GM23338 (cell line): ENCODE measurements at regions not wholly inside any gene's neighbourhood (a gene's known extent, or its start where the extent isn't known, plus 50 kb on each side); places are given as distances from the start of the nearest gene placed in this dataset.

Experiments used
- ATAC-seq: fragments of 200-7000 bp; cut with Tn5 transposase; 3 replicates; pipeline ENCODE4 v1.9.1; 2020
- DNase-seq: peaks from one replicate; pipeline ENCODE4 v3.0.0-alpha.2; 2015; ENCODE audit warnings: low spot score
- H2AFZ ChIP-seq: fragments of 200-600 bp; sonication (generic); 2 replicates; pipeline ENCODE4 v1.8.0; 2016; ENCODE audit warnings: antibody characterized with exemption, mild to moderate bottlenecking, moderate library complexity
- H3F3A ChIP-seq: fragments of 200-600 bp; sonication (generic); replicated peaks from 2 replicates; pipeline ENCODE4 v1.8.0; 2017; ENCODE audit warnings: antibody characterized with exemption, mixed run types, low read depth
- H3K27ac ChIP-seq: fragments of 200-600 bp; sonication (generic); 2 replicates; pipeline ENCODE4 v1.6.1; 2016; ENCODE audit warnings: low read depth
- H3K27me3 ChIP-seq: fragments of 200-600 bp; sonication (generic); 2 replicates; pipeline ENCODE4 v1.8.0; 2016; ENCODE audit warnings: mild to moderate bottlenecking, mixed run types, moderate library complexity; ENCODE audit not compliant: insufficient read depth
- H3K36me3 ChIP-seq: fragments of 200-600 bp; sonication (generic); 2 replicates; pipeline ENCODE4 v1.8.0; 2016; ENCODE audit warnings: mild to moderate bottlenecking; ENCODE audit not compliant: insufficient read depth
- H3K4me1 ChIP-seq: fragments of 200-600 bp; sonication (generic); 2 replicates; pipeline ENCODE4 v1.8.0; 2016; ENCODE audit warnings: mild to moderate bottlenecking, moderate library complexity; ENCODE audit not compliant: insufficient read depth
- H3K4me2 ChIP-seq: fragments of 200-600 bp; sonication (generic); 2 replicates; pipeline ENCODE4 v1.7.1; 2017; ENCODE audit warnings: mixed run types
- H3K4me3 ChIP-seq: fragments of 200-600 bp; sonication (generic); 2 replicates; pipeline ENCODE4 v1.6.1; 2016; ENCODE audit warnings: mixed run types
- H3K79me2 ChIP-seq: fragments of 200-600 bp; sonication (generic); replicated peaks from 2 replicates; pipeline ENCODE4 v1.8.0; 2017; ENCODE audit warnings: mild to moderate bottlenecking; ENCODE audit not compliant: insufficient read depth
- H3K9me2 ChIP-seq: fragments of 200-600 bp; sonication (generic); 2 replicates; pipeline ENCODE4 v1.8.0; 2017; ENCODE audit not compliant: insufficient read depth
- H4K20me1 ChIP-seq: fragments of 200-600 bp; sonication (generic); replicated peaks from 2 replicates; pipeline ENCODE4 v1.8.0; 2017; ENCODE audit warnings: mild to moderate bottlenecking; ENCODE audit not compliant: insufficient read depth
- H3K27ac Mint-ChIP-seq: 2 replicates; pipeline ENCODE4 v1.8.0; 2020; ENCODE audit warnings: inconsistent platforms, mild to moderate bottlenecking, moderate library complexity, mixed read lengths
- H3K27me3 Mint-ChIP-seq: 3 replicates; pipeline ENCODE4 v1.8.0; 2022; ENCODE audit warnings: low read depth, mild to moderate bottlenecking, moderate library complexity, mixed read lengths, inconsistent platforms; ENCODE audit not compliant: insufficient read depth, poor library complexity
- H3K36me3 Mint-ChIP-seq: 3 replicates; pipeline ENCODE4 v1.8.0; 2021; ENCODE audit warnings: low read depth, mild to moderate bottlenecking, inconsistent platforms, moderate library complexity, mixed read lengths
- H3K4me1 Mint-ChIP-seq: 3 replicates; pipeline ENCODE4 v1.8.0; 2020; ENCODE audit warnings: mild to moderate bottlenecking, inconsistent platforms, mixed read lengths
- H3K4me3 Mint-ChIP-seq: 3 replicates; pipeline ENCODE4 v1.8.0; 2021; ENCODE audit warnings: moderate library complexity, mild to moderate bottlenecking, inconsistent platforms, mixed read lengths
- H3K9me3 Mint-ChIP-seq: 3 replicates; pipeline ENCODE4 v1.8.0; 2020; ENCODE audit warnings: moderate library complexity, mild to moderate bottlenecking, inconsistent platforms, mixed read lengths
- CREB1 ChIP-seq: fragments of 250-450 bp; sonication (Bioruptor Pico); IDR thresholded peaks from 2 replicates; pipeline ENCODE4 v1.5.0; 2020; ENCODE audit warnings: low read depth, mild to moderate bottlenecking, moderate library complexity
- EZH2 ChIP-seq: fragments of 200-600 bp; sonication (generic); IDR thresholded peaks from one replicate; pipeline ENCODE4 v1.8.0; 2017; ENCODE audit warnings: antibody characterized with exemption, mild to moderate bottlenecking, low read depth; ENCODE audit not compliant: unreplicated experiment
- EZH2phosphoT487 ChIP-seq: fragments of 200-600 bp; sonication (generic); IDR thresholded peaks from one replicate; pipeline ENCODE4 v1.8.1; 2018; ENCODE audit warnings: antibody characterized with exemption; ENCODE audit not compliant: unreplicated experiment
- JUNB ChIP-seq: IDR thresholded peaks from one replicate; pipeline ENCODE4 v1.6.1; 2016; ENCODE audit warnings: antibody characterized with exemption; ENCODE audit not compliant: unreplicated experiment
- NANOG ChIP-seq: IDR thresholded peaks from 2 replicates; pipeline ENCODE4 v1.6.1; 2016; ENCODE audit warnings: antibody characterized with exemption, borderline replicate concordance
- STAT1 ChIP-seq: IDR thresholded peaks from one replicate; pipeline ENCODE4 v1.6.1; 2016; ENCODE audit warnings: antibody characterized with exemption; ENCODE audit not compliant: unreplicated experiment
- ZNF114 ChIP-seq: fragments of 250-450 bp; sonication (Bioruptor Pico); IDR thresholded peaks from 2 replicates; pipeline ENCODE4 v1.5.0; 2020; ENCODE audit warnings: mild to moderate bottlenecking, moderate library complexity
- ZNF331 ChIP-seq: fragments of 250-450 bp; sonication (Bioruptor Pico); IDR thresholded peaks from 2 replicates; pipeline ENCODE4 v1.5.0; 2020; ENCODE audit warnings: low read depth, mild to moderate bottlenecking, moderate library complexity
- TF ChIP-seq, protein P1 (sequence below): IDR thresholded peaks from 2 replicates; pipeline ENCODE4 v1.6.1; 2016; ENCODE audit warnings: antibody characterized with exemption
- TF ChIP-seq, protein P2 (sequence below), 2 experiments: fragments of 200-600 bp in 1 of 2; sonication (generic) in 1 of 2; conservative IDR thresholded peaks; 2 replicates each; pipeline versions ENCODE4 v1.5.1 to v1.6.1; 2016 to 2017; ENCODE audit warnings: antibody characterized with exemption in 2 of 2, low read depth in 2 of 2, mild to moderate bottlenecking in 2 of 2, moderate library complexity in 1 of 2
- TF ChIP-seq, protein P3 (sequence below): fragments of 250-450 bp; sonication (Bioruptor Pico); IDR thresholded peaks from 2 replicates; pipeline ENCODE4 v1.5.0; 2020; ENCODE audit warnings: mild to moderate bottlenecking, moderate library complexity

DNA sequence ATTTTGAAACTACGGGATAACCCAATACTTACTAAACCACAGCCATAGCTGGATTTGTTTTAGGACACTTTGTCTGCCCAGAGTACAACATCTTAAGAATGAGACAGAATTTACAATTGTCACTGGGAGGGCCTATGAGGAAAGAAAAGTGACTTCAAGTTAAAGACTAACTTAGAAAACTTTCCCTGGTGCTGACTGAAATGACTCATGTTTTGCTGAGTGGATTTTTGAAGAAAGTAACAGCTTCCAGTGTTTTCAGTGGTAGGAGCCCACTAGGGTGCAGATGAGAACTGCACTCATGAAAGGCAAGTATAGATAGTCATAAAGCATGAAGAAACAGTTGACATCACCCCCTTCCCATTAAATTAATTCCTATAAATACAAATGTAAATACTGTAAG is 988.2 kb upstream of the MAP3K7 start:
- no peaks in the 10 kb centered on the region for H3K9me3 Mint-ChIP-seq
- no peak overlapping the region for H3K4me3 Mint-ChIP-seq
- TF ChIP-seq JUNB (no peak), ZNF114 (no peak), NANOG (no peak)
- TF ChIP-seq, protein P1, sequence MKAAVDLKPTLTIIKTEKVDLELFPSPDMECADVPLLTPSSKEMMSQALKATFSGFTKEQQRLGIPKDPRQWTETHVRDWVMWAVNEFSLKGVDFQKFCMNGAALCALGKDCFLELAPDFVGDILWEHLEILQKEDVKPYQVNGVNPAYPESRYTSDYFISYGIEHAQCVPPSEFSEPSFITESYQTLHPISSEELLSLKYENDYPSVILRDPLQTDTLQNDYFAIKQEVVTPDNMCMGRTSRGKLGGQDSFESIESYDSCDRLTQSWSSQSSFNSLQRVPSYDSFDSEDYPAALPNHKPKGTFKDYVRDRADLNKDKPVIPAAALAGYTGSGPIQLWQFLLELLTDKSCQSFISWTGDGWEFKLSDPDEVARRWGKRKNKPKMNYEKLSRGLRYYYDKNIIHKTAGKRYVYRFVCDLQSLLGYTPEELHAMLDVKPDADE = no peak

DNA sequence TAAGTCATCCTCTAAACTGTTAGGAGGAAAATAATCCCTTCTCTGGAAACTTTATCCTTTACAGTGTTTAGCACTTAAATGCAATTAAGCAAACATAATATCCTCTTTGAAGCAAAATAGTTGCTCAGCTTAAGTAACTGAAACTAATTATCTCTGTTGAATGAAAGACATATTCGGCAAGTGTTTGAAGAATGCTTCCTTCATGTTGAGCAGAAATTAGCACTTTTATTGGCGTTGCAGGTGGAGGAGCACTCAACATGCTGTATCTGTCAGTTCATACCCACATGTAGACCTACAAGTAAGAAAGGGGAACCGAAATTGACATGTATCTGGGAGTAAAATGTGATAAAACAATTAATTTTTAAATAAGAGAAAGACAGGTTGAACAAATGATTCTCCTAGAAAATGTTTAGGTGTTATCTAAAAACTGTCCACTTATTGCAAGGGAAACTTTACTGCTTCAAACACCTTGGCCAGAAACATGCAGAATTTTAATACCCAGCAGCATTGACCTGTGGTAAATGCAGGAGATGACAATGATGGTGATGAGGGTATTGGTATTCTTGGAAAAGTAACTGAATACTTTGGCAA is 987.0 kb upstream of the MAP3K7 start:
- no peak for TF ChIP-seq NANOG
- no peak for TF ChIP-seq ZNF331 (CRISPR knock-in tag)
- TF ChIP-seq, protein P2, sequence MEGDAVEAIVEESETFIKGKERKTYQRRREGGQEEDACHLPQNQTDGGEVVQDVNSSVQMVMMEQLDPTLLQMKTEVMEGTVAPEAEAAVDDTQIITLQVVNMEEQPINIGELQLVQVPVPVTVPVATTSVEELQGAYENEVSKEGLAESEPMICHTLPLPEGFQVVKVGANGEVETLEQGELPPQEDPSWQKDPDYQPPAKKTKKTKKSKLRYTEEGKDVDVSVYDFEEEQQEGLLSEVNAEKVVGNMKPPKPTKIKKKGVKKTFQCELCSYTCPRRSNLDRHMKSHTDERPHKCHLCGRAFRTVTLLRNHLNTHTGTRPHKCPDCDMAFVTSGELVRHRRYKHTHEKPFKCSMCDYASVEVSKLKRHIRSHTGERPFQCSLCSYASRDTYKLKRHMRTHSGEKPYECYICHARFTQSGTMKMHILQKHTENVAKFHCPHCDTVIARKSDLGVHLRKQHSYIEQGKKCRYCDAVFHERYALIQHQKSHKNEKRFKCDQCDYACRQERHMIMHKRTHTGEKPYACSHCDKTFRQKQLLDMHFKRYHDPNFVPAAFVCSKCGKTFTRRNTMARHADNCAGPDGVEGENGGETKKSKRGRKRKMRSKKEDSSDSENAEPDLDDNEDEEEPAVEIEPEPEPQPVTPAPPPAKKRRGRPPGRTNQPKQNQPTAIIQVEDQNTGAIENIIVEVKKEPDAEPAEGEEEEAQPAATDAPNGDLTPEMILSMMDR (conservative IDR thresholded peaks at IDR 0.05; ENCODE audit: low read depth in 2 of 2) = no peak
- TF ChIP-seq EZH2 = no peak
- TF ChIP-seq, protein P3, sequence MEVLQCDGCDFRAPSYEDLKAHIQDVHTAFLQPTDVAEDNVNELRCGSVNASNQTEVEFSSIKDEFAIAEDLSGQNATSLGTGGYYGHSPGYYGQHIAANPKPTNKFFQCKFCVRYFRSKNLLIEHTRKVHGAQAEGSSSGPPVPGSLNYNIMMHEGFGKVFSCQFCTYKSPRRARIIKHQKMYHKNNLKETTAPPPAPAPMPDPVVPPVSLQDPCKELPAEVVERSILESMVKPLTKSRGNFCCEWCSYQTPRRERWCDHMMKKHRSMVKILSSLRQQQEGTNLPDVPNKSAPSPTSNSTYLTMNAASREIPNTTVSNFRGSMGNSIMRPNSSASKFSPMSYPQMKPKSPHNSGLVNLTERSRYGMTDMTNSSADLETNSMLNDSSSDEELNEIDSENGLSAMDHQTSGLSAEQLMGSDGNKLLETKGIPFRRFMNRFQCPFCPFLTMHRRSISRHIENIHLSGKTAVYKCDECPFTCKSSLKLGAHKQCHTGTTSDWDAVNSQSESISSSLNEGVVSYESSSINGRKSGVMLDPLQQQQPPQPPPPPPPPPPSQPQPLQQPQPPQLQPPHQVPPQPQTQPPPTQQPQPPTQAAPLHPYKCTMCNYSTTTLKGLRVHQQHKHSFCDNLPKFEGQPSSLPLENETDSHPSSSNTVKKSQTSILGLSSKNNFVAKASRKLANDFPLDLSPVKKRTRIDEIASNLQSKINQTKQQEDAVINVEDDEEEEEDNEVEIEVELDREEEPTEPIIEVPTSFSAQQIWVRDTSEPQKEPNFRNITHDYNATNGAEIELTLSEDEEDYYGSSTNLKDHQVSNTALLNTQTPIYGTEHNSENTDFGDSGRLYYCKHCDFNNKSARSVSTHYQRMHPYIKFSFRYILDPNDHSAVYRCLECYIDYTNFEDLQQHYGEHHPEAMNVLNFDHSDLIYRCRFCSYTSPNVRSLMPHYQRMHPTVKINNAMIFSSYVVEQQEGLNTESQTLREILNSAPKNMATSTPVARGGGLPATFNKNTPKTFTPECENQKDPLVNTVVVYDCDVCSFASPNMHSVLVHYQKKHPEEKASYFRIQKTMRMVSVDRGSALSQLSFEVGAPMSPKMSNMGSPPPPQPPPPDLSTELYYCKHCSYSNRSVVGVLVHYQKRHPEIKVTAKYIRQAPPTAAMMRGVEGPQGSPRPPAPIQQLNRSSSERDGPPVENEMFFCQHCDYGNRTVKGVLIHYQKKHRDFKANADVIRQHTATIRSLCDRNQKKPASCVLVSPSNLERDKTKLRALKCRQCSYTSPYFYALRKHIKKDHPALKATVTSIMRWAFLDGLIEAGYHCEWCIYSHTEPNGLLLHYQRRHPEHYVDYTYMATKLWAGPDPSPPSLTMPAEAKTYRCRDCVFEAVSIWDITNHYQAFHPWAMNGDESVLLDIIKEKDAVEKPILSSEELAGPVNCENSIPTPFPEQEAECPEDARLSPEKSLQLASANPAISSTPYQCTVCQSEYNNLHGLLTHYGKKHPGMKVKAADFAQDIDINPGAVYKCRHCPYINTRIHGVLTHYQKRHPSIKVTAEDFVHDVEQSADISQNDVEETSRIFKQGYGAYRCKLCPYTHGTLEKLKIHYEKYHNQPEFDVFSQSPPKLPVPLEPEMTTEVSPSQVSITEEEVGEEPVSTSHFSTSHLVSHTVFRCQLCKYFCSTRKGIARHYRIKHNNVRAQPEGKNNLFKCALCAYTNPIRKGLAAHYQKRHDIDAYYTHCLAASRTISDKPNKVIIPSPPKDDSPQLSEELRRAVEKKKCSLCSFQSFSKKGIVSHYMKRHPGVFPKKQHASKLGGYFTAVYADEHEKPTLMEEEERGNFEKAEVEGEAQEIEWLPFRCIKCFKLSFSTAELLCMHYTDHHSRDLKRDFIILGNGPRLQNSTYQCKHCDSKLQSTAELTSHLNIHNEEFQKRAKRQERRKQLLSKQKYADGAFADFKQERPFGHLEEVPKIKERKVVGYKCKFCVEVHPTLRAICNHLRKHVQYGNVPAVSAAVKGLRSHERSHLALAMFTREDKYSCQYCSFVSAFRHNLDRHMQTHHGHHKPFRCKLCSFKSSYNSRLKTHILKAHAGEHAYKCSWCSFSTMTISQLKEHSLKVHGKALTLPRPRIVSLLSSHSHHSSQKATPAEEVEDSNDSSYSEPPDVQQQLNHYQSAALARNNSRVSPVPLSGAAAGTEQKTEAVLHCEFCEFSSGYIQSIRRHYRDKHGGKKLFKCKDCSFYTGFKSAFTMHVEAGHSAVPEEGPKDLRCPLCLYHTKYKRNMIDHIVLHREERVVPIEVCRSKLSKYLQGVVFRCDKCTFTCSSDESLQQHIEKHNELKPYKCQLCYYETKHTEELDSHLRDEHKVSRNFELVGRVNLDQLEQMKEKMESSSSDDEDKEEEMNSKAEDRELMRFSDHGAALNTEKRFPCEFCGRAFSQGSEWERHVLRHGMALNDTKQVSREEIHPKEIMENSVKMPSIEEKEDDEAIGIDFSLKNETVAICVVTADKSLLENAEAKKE (CRISPR knock-in tag) = no peak
- no peak for TF ChIP-seq EZH2phosphoT487
- TF ChIP-seq STAT1 = no peak
- TF ChIP-seq, protein P1 = no peak
- no peak for TF ChIP-seq CREB1 (CRISPR knock-in tag)
- H3K4me3 ChIP-seq = no peak overlapping the region
- H3K79me2 ChIP-seq = no peaks in the 10 kb centered on the region
- no peaks in the 10 kb centered on the region for H3K9me2 ChIP-seq
- no peaks in the 10 kb centered on the region for H3K4me1 ChIP-seq
- Mint-ChIP-seq H3K4me1 (peaks cover 3% of the 10 kb centered on the region; the same call in 2 of the 3 replicates), H3K4me3 (no peak overlapping the region), H3K9me3 (no peaks in the 10 kb centered on the region), H3K36me3 (no peaks in the 10 kb centered on the region), H3K27me3 (no peaks in the 10 kb centered on the region), H3K27ac (no peak overlapping the region)
- no peaks in the 10 kb centered on the region for H4K20me1 ChIP-seq
- no peaks in the 10 kb centered on the region for H3K27me3 ChIP-seq
- H3K36me3 ChIP-seq = no peaks in the 10 kb centered on the region
- H3F3A ChIP-seq = no peaks in the 10 kb centered on the region
- no peak overlapping the region for H3K4me2 ChIP-seq
- ATAC-seq (no peak), DNase-seq (no peak)
- no peak overlapping the region for H2AFZ ChIP-seq
- H3K27ac ChIP-seq = no peak overlapping the region

More for the DNA sequence above, 988.2 kb upstream of the MAP3K7 start:
- H3K4me3 ChIP-seq = no peak overlapping the region
- no peaks in the 10 kb centered on the region for H3K4me1 ChIP-seq
- H2AFZ ChIP-seq = no peak overlapping the region
- H3K36me3 Mint-ChIP-seq = no peaks in the 10 kb centered on the region
- no peaks in the 10 kb centered on the region for H3K27me3 ChIP-seq
- no peak for DNase-seq
- H3K36me3 ChIP-seq = no peaks in the 10 kb centered on the region
- no peak overlapping the region for H3K27ac Mint-ChIP-seq
- no peaks in the 10 kb centered on the region for H3K27me3 Mint-ChIP-seq
- H3K79me2 ChIP-seq = no peaks in the 10 kb centered on the region
- H3K4me2 ChIP-seq = no peak overlapping the region
- no peaks in the 10 kb centered on the region for H3K9me2 ChIP-seq
- H3F3A ChIP-seq = no peaks in the 10 kb centered on the region
- no peak overlapping the region for H3K27ac ChIP-seq
- ATAC-seq = no peak
- H3K4me1 Mint-ChIP-seq = peaks cover 3% of the 10 kb centered on the region; the same call in 2 of the 3 replicates
- H4K20me1 ChIP-seq = no peaks in the 10 kb centered on the region
